NCI-H2196 (cell line): ENCODE measurements at regions not wholly inside any gene's neighbourhood (a gene's known extent, or its start where the extent isn't known, plus 50 kb on each side); places are given as distances from the start of the nearest gene placed in this dataset.

ENCODE experiments used
- DNase-seq: peaks from one replicate; lab custom pipeline; 2025; ENCODE audit not compliant: unreplicated experiment; lab: John Stamatoyannopoulos, UW

GRCh38 chr1:87437663-87438295 lies 109.1 kb downstream of the LMO4 start:
- no peak for DNase-seq

- no peak for DNase-seq
These were observed 111.1 kb downstream of the LMO4 start for GRCh38 chr1:87439821-87440220.

- DNase-seq = peak; percentile 92
These were observed 120.8 kb downstream of the LMO4 start for GRCh38 chr1:87449348-87449963.

GRCh38 chr1:87450136-87450535 lies 121.5 kb downstream of the LMO4 start:
- DNase-seq = no peak

GRCh38 chr1:87450615-87451209 lies 122.0 kb downstream of the LMO4 start:
- DNase-seq = no peak

GRCh38 chr1:87451229-87451920 lies 122.7 kb downstream of the LMO4 start:
- DNase-seq = no peak

- DNase-seq = no peak
These were observed 124.0 kb downstream of the LMO4 start for GRCh38 chr1:87452648-87453047.

GRCh38 chr1:87457408-87457807 lies 128.7 kb downstream of the LMO4 start:
- DNase-seq = no peak

- no peak for DNase-seq
These were observed 134.2 kb downstream of the LMO4 start for GRCh38 chr1:87462894-87463293.

GRCh38 chr1:87464022-87464490 lies 135.4 kb downstream of the LMO4 start:
- no peak for DNase-seq

GRCh38 chr1:87466621-87467020 lies 137.9 kb downstream of the LMO4 start:
- DNase-seq = no peak

GRCh38 chr1:87472716-87473115 lies 144.0 kb downstream of the LMO4 start:
- DNase-seq = no peak

- DNase-seq = no peak
These were observed 144.6 kb downstream of the LMO4 start for GRCh38 chr1:87473203-87473661.

GRCh38 chr1:87474098-87474497 lies 145.4 kb downstream of the LMO4 start:
- DNase-seq = no peak

- DNase-seq = no peak
These were observed 149.6 kb downstream of the LMO4 start for GRCh38 chr1:87478231-87478630.

- DNase-seq = no peak
These were observed 166.5 kb downstream of the LMO4 start for GRCh38 chr1:87495147-87495546.

GRCh38 chr1:87495870-87496269 lies 167.2 kb downstream of the LMO4 start:
- no peak for DNase-seq

- DNase-seq = no peak
These were observed 168.9 kb downstream of the LMO4 start for GRCh38 chr1:87497380-87498203.

GRCh38 chr1:87501738-87502137 lies 173.1 kb downstream of the LMO4 start:
- DNase-seq = no peak

- DNase-seq = no peak
These were observed 176.8 kb downstream of the LMO4 start for GRCh38 chr1:87505391-87505983.

- DNase-seq = no peak
These were observed 177.5 kb downstream of the LMO4 start for GRCh38 chr1:87506147-87506546.
